ENCODE measurements at regions not wholly inside any gene's neighbourhood (a gene's known extent, or its start where the extent isn't known, plus 50 kb on each side); places are given as distances from the start of the nearest gene placed in this dataset.

DNA sequence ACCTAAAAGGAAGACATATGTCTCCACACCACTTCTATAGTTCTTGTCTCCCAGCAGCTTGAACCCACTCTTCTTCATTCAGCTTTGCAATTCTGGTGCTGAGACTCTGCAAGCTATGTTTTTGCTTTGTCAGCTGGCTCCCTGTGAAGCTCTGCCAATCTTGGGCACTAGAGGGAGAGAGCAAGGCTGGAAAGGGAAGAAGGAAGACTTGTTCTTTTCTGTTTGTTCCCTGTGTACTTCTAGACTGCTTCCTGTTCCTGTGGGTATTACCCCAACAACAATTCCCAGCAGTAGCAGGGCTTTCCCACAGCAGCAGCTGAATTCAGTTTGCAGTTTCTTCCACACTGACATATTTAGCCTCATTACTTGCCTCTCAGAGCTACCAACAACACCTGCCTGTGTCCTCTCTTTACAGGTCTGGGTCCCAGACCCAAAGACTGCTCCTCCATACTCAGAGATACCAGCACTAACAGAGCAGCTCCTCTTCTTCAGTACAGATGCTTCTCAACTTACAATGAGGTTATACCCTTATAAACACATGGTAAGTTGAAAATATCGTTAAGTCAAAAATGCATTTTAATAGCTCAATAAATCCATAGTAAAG is 275.2 kb upstream of the NEGR1 start:
- TF ChIP-seq, protein P1, sequence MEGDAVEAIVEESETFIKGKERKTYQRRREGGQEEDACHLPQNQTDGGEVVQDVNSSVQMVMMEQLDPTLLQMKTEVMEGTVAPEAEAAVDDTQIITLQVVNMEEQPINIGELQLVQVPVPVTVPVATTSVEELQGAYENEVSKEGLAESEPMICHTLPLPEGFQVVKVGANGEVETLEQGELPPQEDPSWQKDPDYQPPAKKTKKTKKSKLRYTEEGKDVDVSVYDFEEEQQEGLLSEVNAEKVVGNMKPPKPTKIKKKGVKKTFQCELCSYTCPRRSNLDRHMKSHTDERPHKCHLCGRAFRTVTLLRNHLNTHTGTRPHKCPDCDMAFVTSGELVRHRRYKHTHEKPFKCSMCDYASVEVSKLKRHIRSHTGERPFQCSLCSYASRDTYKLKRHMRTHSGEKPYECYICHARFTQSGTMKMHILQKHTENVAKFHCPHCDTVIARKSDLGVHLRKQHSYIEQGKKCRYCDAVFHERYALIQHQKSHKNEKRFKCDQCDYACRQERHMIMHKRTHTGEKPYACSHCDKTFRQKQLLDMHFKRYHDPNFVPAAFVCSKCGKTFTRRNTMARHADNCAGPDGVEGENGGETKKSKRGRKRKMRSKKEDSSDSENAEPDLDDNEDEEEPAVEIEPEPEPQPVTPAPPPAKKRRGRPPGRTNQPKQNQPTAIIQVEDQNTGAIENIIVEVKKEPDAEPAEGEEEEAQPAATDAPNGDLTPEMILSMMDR (IDR thresholded peaks at IDR 0.05; ENCODE audit: low read depth, low read length, missing control alignments), result peak; percentile 9
- no peak for DNase-seq (ENCODE audit: low read depth)
- no peak overlapping the region for H3K4me3 ChIP-seq (ENCODE audit: low read depth, low read length)

DNA sequence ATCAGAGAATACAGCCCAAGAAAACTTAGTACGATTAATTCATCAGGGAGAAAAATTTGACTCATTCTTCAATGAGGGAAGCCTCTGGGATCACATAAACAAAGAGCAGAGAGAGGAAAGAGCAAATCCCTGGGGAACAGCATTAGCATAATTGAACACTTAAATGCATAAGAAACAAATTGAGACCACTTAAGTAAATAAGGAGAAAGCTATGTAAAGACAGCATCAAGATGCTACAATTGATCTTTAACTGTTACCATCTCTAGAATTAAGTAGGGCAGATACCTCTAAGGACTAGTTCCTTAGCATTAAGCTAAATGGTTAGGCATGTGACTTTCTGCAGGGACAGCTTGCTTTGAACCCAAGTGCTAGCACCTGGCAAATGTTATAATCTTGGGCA is 265.1 kb upstream of the NEGR1 start:
- no peak for DNase-seq (ENCODE audit: low read depth)
- TF ChIP-seq, protein P1 (IDR thresholded peaks at IDR 0.05; ENCODE audit: low read depth, low read length, missing control alignments), result no peak
- no peak overlapping the region for H3K4me3 ChIP-seq (ENCODE audit: low read depth, low read length)

DNA sequence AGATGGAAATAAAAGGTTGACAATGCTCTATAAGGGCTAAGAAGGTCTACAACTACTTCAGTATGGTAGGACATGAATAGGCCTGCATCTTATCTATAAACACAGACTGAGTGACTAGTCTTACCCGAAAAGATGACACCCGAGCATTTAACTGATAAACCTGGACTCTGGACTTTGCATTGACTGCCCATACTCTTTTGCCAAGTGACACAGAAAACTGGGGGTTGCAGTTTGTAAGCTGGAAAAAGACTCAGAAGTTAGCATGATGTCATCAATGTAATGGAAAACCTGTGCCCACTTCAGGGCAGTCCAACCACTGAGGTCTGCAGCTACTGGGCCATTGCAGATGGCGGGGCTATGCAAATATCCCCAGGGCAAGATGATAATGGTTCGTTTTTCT is 258.3 kb upstream of the NEGR1 start:
- no peak for DNase-seq (ENCODE audit: low read depth)
- TF ChIP-seq, protein P1 (IDR thresholded peaks at IDR 0.05; ENCODE audit: low read depth, low read length, missing control alignments), result no peak
- no peak overlapping the region for H3K4me3 ChIP-seq (ENCODE audit: low read depth, low read length)

DNA sequence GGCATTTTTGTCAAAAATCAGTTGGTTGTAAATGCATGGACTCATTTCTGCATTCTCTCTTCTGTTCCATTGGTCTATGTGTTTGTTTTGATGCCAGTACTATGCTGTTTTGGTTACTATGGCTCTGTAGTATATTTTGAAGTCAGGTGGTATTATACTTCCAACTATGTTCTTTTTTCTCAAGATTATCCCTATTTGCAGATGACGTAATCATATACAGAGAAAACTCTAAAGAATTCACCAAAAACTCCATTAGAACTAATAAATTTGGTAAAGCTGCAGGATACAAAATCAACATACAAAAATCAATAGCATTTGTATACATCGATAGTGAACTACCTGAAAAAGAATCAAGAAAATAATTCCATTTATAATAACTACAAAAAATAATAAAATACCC is 253.1 kb upstream of the NEGR1 start:
- TF ChIP-seq, protein P1 (IDR thresholded peaks at IDR 0.05; ENCODE audit: low read depth, low read length, missing control alignments), result no peak
- H3K4me3 ChIP-seq (ENCODE audit: low read depth, low read length), result no peak overlapping the region
- no peak for DNase-seq (ENCODE audit: low read depth)

DNA sequence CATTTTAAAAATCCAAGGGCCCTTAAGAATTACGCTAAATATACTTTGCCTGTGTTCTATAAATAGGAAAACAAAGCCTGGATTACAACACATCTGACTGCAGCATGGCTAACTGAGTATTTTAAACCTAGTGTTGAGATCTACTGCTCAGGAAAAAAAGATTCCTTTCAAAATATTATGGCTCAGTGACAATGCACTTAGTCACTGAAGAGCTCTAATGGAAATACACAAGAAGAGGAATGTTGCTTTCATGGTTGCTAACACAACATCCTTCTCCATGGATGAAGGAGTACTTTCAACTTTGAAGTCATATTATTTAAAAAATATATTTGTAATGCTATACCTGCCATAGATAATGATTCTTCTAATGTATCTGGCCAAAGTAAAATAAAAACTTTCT is 248.3 kb upstream of the NEGR1 start:
- H3K4me3 ChIP-seq (ENCODE audit: low read depth, low read length), result no peak overlapping the region
- DNase-seq (ENCODE audit: low read depth), result no peak
- TF ChIP-seq, protein P1 (IDR thresholded peaks at IDR 0.05; ENCODE audit: low read depth, low read length, missing control alignments), result no peak

DNA sequence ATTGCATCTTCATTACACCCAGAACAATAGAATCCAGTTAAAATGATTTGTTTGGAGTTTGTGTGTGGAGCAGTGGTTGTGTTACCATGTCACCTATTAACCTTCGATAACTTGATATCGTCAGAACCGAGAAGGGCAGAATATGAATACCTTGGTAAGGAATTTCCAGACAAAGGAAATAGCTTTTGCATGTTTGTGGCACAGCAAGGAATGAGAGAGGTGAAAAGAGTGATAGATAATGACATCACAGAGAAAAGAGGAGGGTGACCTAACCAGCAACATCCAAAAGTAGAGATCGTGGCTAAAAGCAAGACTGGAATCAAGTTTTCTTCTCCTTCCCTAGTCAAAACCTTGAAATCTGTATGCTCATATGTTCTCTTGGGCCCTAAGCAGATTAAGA is 244.6 kb upstream of the NEGR1 start:
- TF ChIP-seq, protein P1 (IDR thresholded peaks at IDR 0.05; ENCODE audit: low read depth, low read length, missing control alignments), result no peak
- no peak overlapping the region for H3K4me3 ChIP-seq (ENCODE audit: low read depth, low read length)
- no peak for DNase-seq (ENCODE audit: low read depth)

DNA sequence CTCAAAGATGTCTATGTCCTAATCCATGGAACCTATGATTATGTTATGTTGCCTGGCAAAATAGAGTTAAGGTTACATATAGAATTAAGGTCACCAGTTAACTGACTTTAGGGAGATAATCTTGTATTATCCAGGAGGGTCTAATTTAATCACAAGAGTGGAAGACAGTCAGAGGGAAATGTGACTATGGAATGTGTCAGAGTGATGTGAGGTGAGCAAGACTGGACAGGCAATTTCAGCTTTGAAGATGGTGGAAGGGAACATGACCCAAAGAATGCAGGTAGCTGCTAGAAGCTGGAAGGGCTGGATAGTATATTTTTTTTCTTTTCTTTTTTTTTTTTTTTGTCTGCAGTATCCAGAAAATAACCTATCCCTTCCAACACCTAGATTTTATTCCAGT is 241.7 kb upstream of the NEGR1 start:
- H3K4me3 ChIP-seq (ENCODE audit: low read depth, low read length), result no peak overlapping the region
- no peak for DNase-seq (ENCODE audit: low read depth)
- TF ChIP-seq, protein P1 (IDR thresholded peaks at IDR 0.05; ENCODE audit: low read depth, low read length, missing control alignments), result no peak

Measured in GM12864 (cell line).